H9 (cell line): ENCODE measurements at regions not wholly inside any gene's neighbourhood (a gene's known extent, or its start where the extent isn't known, plus 50 kb on each side); places are given as distances from the start of the nearest gene placed in this dataset.

Experiments
- DNase-seq: peaks from one replicate; pipeline ENCODE4 v3.0.0-alpha.2; 2017
- H2AFZ ChIP-seq: one replicate; pipeline ENCODE4 v1.6.1; 2013; ENCODE audit warnings: mild to moderate bottlenecking, low read length, control low read depth, moderate library complexity
- H2AK5ac ChIP-seq: 2 replicates; pipeline ENCODE4 v1.6.1; 2013; ENCODE audit warnings: low read length, control low read depth, mixed read lengths; ENCODE audit not compliant: insufficient read length
- H2BK120ac ChIP-seq: one replicate; pipeline ENCODE4 v1.6.1; 2013; ENCODE audit warnings: low read depth, mild to moderate bottlenecking, low read length, control low read depth, inconsistent platforms; ENCODE audit not compliant: poor library complexity, severe bottlenecking
- H2BK12ac ChIP-seq: 2 replicates; pipeline ENCODE4 v1.6.1; 2013; ENCODE audit warnings: low read length, control low read depth, mixed read lengths, low read depth; ENCODE audit not compliant: insufficient read length
- H2BK15ac ChIP-seq: 2 replicates; pipeline ENCODE4 v1.6.1; 2013; ENCODE audit warnings: low read depth, low read length, control low read depth
- H2BK20ac ChIP-seq: one replicate; pipeline ENCODE4 v1.6.1; 2013; ENCODE audit warnings: low read depth, mild to moderate bottlenecking, low read length, control low read depth, inconsistent platforms; ENCODE audit not compliant: poor library complexity, severe bottlenecking
- H2BK5ac ChIP-seq: 2 replicates; pipeline ENCODE4 v1.6.1; 2013; ENCODE audit warnings: low read length, control low read depth, mixed read lengths; ENCODE audit not compliant: insufficient read length
- H3K14ac ChIP-seq: 2 replicates; pipeline ENCODE4 v1.6.1; 2013; ENCODE audit warnings: low read length, control low read depth; ENCODE audit not compliant: insufficient read depth
- H3K18ac ChIP-seq: 2 replicates; pipeline ENCODE4 v1.6.1; 2013; ENCODE audit warnings: low read depth, mild to moderate bottlenecking, mixed read lengths, low read length, control low read depth; ENCODE audit not compliant: insufficient read length
- H3K23ac ChIP-seq: 2 replicates; pipeline ENCODE4 v1.6.1; 2013; ENCODE audit warnings: low read length, control low read depth, mixed read lengths, low read depth; ENCODE audit not compliant: insufficient read length
- H3K23me2 ChIP-seq: 2 replicates; pipeline ENCODE4 v1.6.1; 2013; ENCODE audit warnings: low read depth, mild to moderate bottlenecking, mixed read lengths, low read length, control low read depth; ENCODE audit not compliant: insufficient read length, poor library complexity, severe bottlenecking
- H3K27ac ChIP-seq: 2 replicates; pipeline ENCODE4 v1.5.1; 2013; ENCODE audit warnings: low read length, control low read depth, mixed read lengths, low read depth; ENCODE audit not compliant: insufficient read length
- H3K27me3 ChIP-seq: 2 replicates; pipeline ENCODE4 v1.6.1; 2013; ENCODE audit warnings: low read length, control low read depth, inconsistent platforms; ENCODE audit not compliant: insufficient read depth
- H3K4ac ChIP-seq: 2 replicates; pipeline ENCODE4 v1.6.1; 2013; ENCODE audit warnings: low read depth, mild to moderate bottlenecking, control low read depth, inconsistent platforms, low read length, moderate library complexity
- H3K4me1 ChIP-seq: 2 replicates; pipeline ENCODE4 v1.6.1; 2013; ENCODE audit warnings: low read length, control low read depth, inconsistent platforms; ENCODE audit not compliant: insufficient read depth
- H3K4me2 ChIP-seq: 2 replicates; pipeline ENCODE4 v1.6.1; 2013; ENCODE audit warnings: low read length, control low read depth, mixed read lengths; ENCODE audit not compliant: insufficient read length, insufficient read depth
- H3K56ac ChIP-seq: 2 replicates; pipeline ENCODE4 v1.6.1; 2013; ENCODE audit warnings: low read depth, mild to moderate bottlenecking, mixed read lengths, low read length, control low read depth; ENCODE audit not compliant: insufficient read length
- H3K79me1 ChIP-seq: 2 replicates; pipeline ENCODE4 v1.6.1; 2013; ENCODE audit warnings: low read depth, mild to moderate bottlenecking, moderate library complexity, low read length, control low read depth, inconsistent platforms; ENCODE audit not compliant: insufficient read depth, poor library complexity, severe bottlenecking
- H3K79me2 ChIP-seq: 2 replicates; pipeline ENCODE4 v1.6.1; 2013; ENCODE audit warnings: low read length, control low read depth, inconsistent platforms; ENCODE audit not compliant: insufficient read depth
- H3K9ac ChIP-seq: 2 replicates; pipeline ENCODE4 v1.6.1; 2013; ENCODE audit warnings: low read length, control low read depth, mixed read lengths; ENCODE audit not compliant: insufficient read length; ENCODE audit errors: extremely low read depth
- H3K9me3 ChIP-seq: one replicate; pipeline ENCODE4 v1.6.1; 2013; ENCODE audit warnings: low read depth, low read length, inconsistent platforms; ENCODE audit not compliant: control insufficient read depth
- H3T11ph ChIP-seq: one replicate; pipeline ENCODE4 v1.6.1; 2013; ENCODE audit warnings: mild to moderate bottlenecking, low read length, control low read depth, inconsistent platforms
- H4K20me1 ChIP-seq: one replicate; pipeline ENCODE4 v1.6.1; 2013; ENCODE audit not compliant: control insufficient read depth, insufficient read length, insufficient read depth
- H4K5ac ChIP-seq: 2 replicates; pipeline ENCODE4 v1.6.1; 2013; ENCODE audit warnings: low read depth, mild to moderate bottlenecking, mixed read lengths, low read length, control low read depth; ENCODE audit not compliant: insufficient read length
- H4K8ac ChIP-seq: replicated peaks from 2 replicates; pipeline ENCODE4 v1.6.1; 2013; ENCODE audit warnings: low read length, control low read depth, mixed read lengths, low read depth; ENCODE audit not compliant: insufficient read length
- H4K91ac ChIP-seq: 2 replicates; pipeline ENCODE4 v1.6.1; 2013; ENCODE audit warnings: low read depth, mild to moderate bottlenecking, moderate library complexity, mixed read lengths, low read length, control low read depth; ENCODE audit not compliant: insufficient read length
- H3K27ac Mint-ChIP-seq, 3 experiments: 2 replicates in 2 of 3; 3 replicates in 1 of 3; pipeline ENCODE4 v1.8.0; 2020 to 2021; ENCODE audit warnings: mixed read lengths in 3 of 3, mild to moderate bottlenecking in 1 of 3, moderate library complexity in 1 of 3
- H3K27me3 Mint-ChIP-seq: 2 replicates; pipeline ENCODE4 v1.8.0; 2021; ENCODE audit warnings: low read depth, mild to moderate bottlenecking, moderate library complexity, mixed read lengths
- H3K36me3 Mint-ChIP-seq, 3 experiments: 2 replicates in 2 of 3; 3 replicates in 1 of 3; pipeline ENCODE4 v1.8.0; 2020 to 2021; ENCODE audit warnings: low read depth in 3 of 3, mixed read lengths in 3 of 3; ENCODE audit not compliant: insufficient read depth in 1 of 3
- H3K4me1 Mint-ChIP-seq, 2 experiments: 2 replicates each; pipeline ENCODE4 v1.8.0; 2020; ENCODE audit warnings: mixed read lengths in 2 of 2
- H3K4me3 Mint-ChIP-seq, 2 experiments: 2 replicates in 1 of 2; 3 replicates in 1 of 2; pipeline ENCODE4 v1.8.0; 2020 to 2021; ENCODE audit warnings: mild to moderate bottlenecking in 2 of 2, mixed read lengths in 2 of 2, moderate library complexity in 1 of 2
- H3K9me3 Mint-ChIP-seq, 2 experiments: 2 replicates in 1 of 2; 3 replicates in 1 of 2; pipeline ENCODE4 v1.8.0; 2020; ENCODE audit warnings: mild to moderate bottlenecking in 2 of 2, mixed read lengths in 2 of 2, moderate library complexity in 1 of 2
- WGBS: extraction: QIAGEN DNeasy Blood & Tissue Kit; methylation state at CpG from one replicate; pipeline ENCODE4 v1.1.7; 2013; ENCODE audit warnings: missing lambda C conversion rate, low lambda C conversion rate, mixed read lengths; ENCODE audit not compliant: insufficient read length; ENCODE audit errors: extremely low coverage; 5-methylcytosine and 5-hydroxymethylcytosine counted together
- TF ChIP-seq, protein P1 (sequence below): fragments of 200-600 bp; sonication (generic); conservative IDR thresholded peaks from 3 replicates; pipeline ENCODE4 v1.8.0; 2021; ENCODE audit warnings: antibody characterized with exemption, mild to moderate bottlenecking

DNA sequence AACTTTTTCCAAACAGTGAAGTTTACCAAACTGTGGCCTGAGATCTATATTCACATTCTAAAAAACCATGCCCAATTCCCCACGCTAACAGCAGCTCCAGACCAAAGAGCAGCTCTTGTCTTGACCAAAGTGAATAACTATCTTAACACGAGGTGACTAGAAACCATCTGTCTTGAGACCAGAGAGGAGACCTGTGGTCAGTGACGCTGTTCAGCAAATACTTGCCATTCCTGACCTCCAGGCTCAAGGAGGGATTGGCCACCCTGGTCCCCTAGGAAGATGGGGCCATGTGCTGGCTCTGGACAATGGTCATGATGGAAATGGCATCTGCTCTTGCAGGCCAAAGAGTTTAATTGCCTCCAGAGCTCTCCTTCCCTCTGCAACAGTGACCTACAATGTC, 104.4 kb upstream of the CD93 start:
- H3K18ac ChIP-seq, result no peak overlapping the region
- H2AFZ ChIP-seq, result no peak overlapping the region
- TF ChIP-seq, protein P1, sequence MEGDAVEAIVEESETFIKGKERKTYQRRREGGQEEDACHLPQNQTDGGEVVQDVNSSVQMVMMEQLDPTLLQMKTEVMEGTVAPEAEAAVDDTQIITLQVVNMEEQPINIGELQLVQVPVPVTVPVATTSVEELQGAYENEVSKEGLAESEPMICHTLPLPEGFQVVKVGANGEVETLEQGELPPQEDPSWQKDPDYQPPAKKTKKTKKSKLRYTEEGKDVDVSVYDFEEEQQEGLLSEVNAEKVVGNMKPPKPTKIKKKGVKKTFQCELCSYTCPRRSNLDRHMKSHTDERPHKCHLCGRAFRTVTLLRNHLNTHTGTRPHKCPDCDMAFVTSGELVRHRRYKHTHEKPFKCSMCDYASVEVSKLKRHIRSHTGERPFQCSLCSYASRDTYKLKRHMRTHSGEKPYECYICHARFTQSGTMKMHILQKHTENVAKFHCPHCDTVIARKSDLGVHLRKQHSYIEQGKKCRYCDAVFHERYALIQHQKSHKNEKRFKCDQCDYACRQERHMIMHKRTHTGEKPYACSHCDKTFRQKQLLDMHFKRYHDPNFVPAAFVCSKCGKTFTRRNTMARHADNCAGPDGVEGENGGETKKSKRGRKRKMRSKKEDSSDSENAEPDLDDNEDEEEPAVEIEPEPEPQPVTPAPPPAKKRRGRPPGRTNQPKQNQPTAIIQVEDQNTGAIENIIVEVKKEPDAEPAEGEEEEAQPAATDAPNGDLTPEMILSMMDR, result no peak
- no peaks in the 10 kb centered on the region for H3K4me1 Mint-ChIP-seq
- H3K23me2 ChIP-seq, result no peaks in the 10 kb centered on the region
- H3K27me3 Mint-ChIP-seq, result peaks cover 2% of the 10 kb centered on the region
- no peak overlapping the region for H2BK5ac ChIP-seq
- no peaks in the 10 kb centered on the region for H3K79me2 ChIP-seq
- H2BK15ac ChIP-seq, result no peak overlapping the region
- no peaks in the 10 kb centered on the region for H3K4me1 ChIP-seq
- no peak overlapping the region for H3T11ph ChIP-seq
- H3K9ac ChIP-seq, result no peak overlapping the region
- no peak overlapping the region for H4K91ac ChIP-seq
- no peak overlapping the region for H3K4me3 Mint-ChIP-seq
- H2BK12ac ChIP-seq, result no peak overlapping the region
- H4K20me1 ChIP-seq, result no peaks in the 10 kb centered on the region
- H4K8ac ChIP-seq, result no peak overlapping the region
- no peak overlapping the region for H3K14ac ChIP-seq
- no peak overlapping the region for H2BK20ac ChIP-seq
- no peak overlapping the region for H3K4ac ChIP-seq
- no peaks in the 10 kb centered on the region; a peak in 1 of 7 replicates for H3K36me3 Mint-ChIP-seq
- no peaks in the 10 kb centered on the region for H3K79me1 ChIP-seq
- no peak overlapping the region for H3K27ac Mint-ChIP-seq
- H2AK5ac ChIP-seq, result no peak overlapping the region
- H4K5ac ChIP-seq, result no peak overlapping the region
- H3K27ac ChIP-seq, result no peak overlapping the region
- no peak for DNase-seq
- H3K9me3 ChIP-seq, result no peaks in the 10 kb centered on the region
- H3K56ac ChIP-seq, result no peak overlapping the region
- H3K27me3 ChIP-seq, result no peaks in the 10 kb centered on the region
- H3K4me2 ChIP-seq, result no peak overlapping the region
- H2BK120ac ChIP-seq, result no peak overlapping the region
- no peak overlapping the region for H3K23ac ChIP-seq
- no CpG with 5 or more reads among the region's 3 CpGs for WGBS
- H3K9me3 Mint-ChIP-seq, result peaks cover 3 to 7% of the 10 kb centered on the region in 2 experiments; a peak in 2 of 5 replicates
